Naive thymus-derived CD8-positive, alpha-beta T cell (primary cell): ENCODE measurements at regions not wholly inside any gene's neighbourhood (a gene's known extent, or its start where the extent isn't known, plus 50 kb on each side); places are given as distances from the start of the nearest gene placed in this dataset.
"Not testable (repeated sequence)": the region's sequence is repeated elsewhere in the genome, so short reads cannot be mapped to it uniquely, and the experiment has no call there.

Experiments
- ATAC-seq, 2 donors: fragments of 150-1000 bp; cut with Tn5 transposase in 1 of 2; sonication (Bioruptor Pico), chemical (Tn5 transposase) in 1 of 2; 1 replicate in 1 of 2; 2 replicates in 1 of 2; pipeline ENCODE4 v1.10.0; 2021; ENCODE audit warnings: mild to moderate bottlenecking in 2 of 2, moderate library complexity in 2 of 2
- POLR2A ChIA-PET: fragments of 350-600 bp; sonication (Branson Sonifier 250); formaldehyde crosslinking; loops from one replicate; lab custom pipeline; 2021; ENCODE audit warnings: antibody characterized with exemption; lab: Charles Lee
- DNase-seq, 10 donors: peaks; one replicate each; pipeline versions ENCODE4 v3.0.0 to v3.0.0-alpha.2; 2020 to 2022
- H3K27ac Mint-ChIP-seq, 10 donors: one replicate each; pipeline ENCODE4 v1.8.0; 2020 to 2022; ENCODE audit warnings: mild to moderate bottlenecking in 10 of 10, mixed read lengths in 10 of 10, moderate library complexity in 4 of 10, inconsistent platforms in 1 of 10
- H3K27me3 Mint-ChIP-seq, 5 donors: one replicate each; pipeline ENCODE4 v1.8.0; 2021 to 2022; ENCODE audit warnings: mixed read lengths in 5 of 5
- H3K36me3 Mint-ChIP-seq, 3 donors: one replicate each; pipeline ENCODE4 v1.8.0; 2020 to 2022; ENCODE audit warnings: mixed read lengths in 3 of 3, mild to moderate bottlenecking in 2 of 3, inconsistent platforms in 1 of 3
- H3K4me1 Mint-ChIP-seq, 4 donors: one replicate each; pipeline ENCODE4 v1.8.0; 2021 to 2022; ENCODE audit warnings: mixed read lengths in 4 of 4
- H3K4me3 Mint-ChIP-seq, 10 donors: one replicate each; pipeline ENCODE4 v1.8.0; 2020 to 2022; ENCODE audit warnings: mild to moderate bottlenecking in 10 of 10, mixed read lengths in 10 of 10, moderate library complexity in 6 of 10, inconsistent platforms in 1 of 10
- H3K9me3 Mint-ChIP-seq, 9 donors: one replicate each; pipeline ENCODE4 v1.8.0; 2020 to 2022; ENCODE audit warnings: mixed read lengths in 9 of 9, mild to moderate bottlenecking in 3 of 9, inconsistent platforms in 1 of 9, moderate library complexity in 1 of 9

DNA sequence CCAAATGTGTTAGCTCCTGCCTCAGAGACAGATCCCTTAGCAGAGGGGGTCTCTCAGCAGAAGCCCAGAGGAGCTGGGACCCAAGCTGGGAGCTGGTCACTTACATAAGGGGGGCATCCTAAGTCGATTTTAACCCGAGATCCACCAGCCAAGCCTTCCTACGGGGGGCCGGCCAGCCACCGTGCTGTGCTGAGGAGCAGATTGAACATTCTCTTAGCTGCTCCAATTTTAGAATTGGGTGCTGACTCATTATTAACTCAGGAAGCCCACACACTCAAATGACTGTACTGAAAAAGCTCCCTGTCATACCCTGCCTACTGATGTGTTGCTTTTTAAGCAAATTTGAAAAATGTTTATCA is 373.0 kb downstream of the BCL2L11 start:
- H3K4me1 Mint-ChIP-seq, ATAC-seq, DNase-seq, POLR2A ChIA-PET, H3K9me3 Mint-ChIP-seq, H3K36me3 Mint-ChIP-seq: not testable (repeated sequence)
- Mint-ChIP-seq H3K27ac (peak overlapping the region in 2 of 10 donors; percentile 23 to 60), H3K4me3 (peak overlapping the region in 3 of 10 donors; percentile 39 to 52 (median 39)), H3K27me3 (peaks cover 1 to 11% (median 5%) of the 10 kb centered on the region in 5 donors)

DNA sequence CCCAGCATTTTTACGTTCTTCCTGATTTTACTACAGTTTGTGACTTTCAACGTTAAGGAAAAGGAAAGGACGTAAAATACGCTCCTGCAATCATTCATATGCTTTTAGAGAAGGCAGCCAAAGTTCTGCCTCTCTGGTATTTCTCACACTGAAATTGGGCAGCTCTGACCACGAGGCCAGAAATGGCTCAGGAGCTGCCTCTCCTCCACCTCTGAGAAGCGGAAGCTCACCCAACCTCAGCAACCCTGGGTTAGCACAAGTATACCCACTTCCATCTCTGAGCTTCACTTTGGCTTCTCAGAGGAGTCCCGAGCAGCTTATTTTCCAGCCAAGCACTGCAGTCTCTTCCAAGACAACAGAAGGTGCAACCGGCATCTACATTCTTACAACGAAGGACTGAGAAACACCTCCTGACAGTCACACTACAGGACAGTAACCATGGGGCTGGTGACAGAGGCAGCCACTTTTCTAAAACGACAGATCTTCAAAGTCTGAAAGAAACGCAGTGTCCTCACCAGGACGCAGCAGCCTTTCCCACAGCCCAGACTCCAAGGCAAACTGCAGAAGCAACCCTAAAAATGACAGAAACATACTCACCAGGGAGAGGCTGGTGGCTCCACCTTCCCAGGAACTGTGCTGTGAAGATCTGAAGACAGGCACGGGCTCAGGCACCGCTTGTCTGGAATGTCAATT is 373.7 kb downstream of the BCL2L11 start:
- H3K4me1 Mint-ChIP-seq, H3K36me3 Mint-ChIP-seq, H3K9me3 Mint-ChIP-seq, POLR2A ChIA-PET, DNase-seq, H3K27ac Mint-ChIP-seq: not testable (repeated sequence)
- Mint-ChIP-seq H3K27me3 (peaks cover 1 to 11% (median 5%) of the 10 kb centered on the region in 5 donors), H3K4me3 (peak overlapping the region in 4 of 10 donors; percentile 5 to 60 (median 37))
- peak; percentile 58 to 72 for ATAC-seq

DNA sequence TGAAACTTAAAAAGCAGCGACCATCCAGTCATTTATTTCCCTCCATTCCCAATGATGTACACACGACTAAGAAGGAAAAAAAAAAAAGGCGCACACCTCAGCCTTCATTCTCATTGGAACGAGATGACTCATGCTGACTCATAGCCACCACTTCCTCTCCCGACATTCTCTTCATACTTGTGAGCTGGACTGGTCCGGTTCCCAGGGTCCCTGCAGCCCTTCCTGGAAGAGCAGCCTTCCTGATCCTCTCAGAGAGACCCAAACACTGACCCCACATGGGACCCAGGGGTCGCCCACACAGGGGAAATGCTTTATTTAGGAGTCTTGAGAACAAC is 374.2 kb downstream of the BCL2L11 start:
- H3K27ac Mint-ChIP-seq: not testable (repeated sequence)

DNA sequence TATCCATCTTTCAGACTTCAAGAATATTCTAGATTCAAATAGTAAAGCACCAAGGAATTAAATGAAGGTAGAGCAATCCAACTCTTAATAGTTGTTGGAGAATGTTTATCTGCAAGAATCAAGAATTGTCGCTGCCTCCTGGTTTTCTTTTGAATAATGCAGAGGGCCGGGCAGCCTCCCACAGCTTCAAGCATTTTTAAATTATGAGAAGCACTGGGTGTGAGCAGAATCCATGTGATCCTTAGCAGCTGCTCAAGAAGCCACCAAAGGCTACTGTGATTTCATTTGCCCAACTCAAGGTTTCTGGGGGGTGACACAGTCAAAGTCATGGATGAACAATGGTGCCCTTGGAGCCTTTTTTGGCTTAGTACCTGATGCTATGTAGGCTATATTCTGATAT is 374.9 kb downstream of the BCL2L11 start:
- H3K27me3 Mint-ChIP-seq: peaks cover 1 to 11% (median 5%) of the 10 kb centered on the region in 5 donors
- POLR2A ChIA-PET, ATAC-seq, H3K27ac Mint-ChIP-seq, H3K36me3 Mint-ChIP-seq, H3K4me3 Mint-ChIP-seq, H3K4me1 Mint-ChIP-seq, DNase-seq, H3K9me3 Mint-ChIP-seq: not testable (repeated sequence)

More for the DNA sequence above, 374.2 kb downstream of the BCL2L11 start:
- H3K9me3 Mint-ChIP-seq, DNase-seq, H3K36me3 Mint-ChIP-seq, H3K4me1 Mint-ChIP-seq, POLR2A ChIA-PET: not testable (repeated sequence)
- Mint-ChIP-seq H3K27me3 (peaks cover 1 to 11% (median 5%) of the 10 kb centered on the region in 5 donors), H3K4me3 (peak overlapping the region in 4 of 10 donors; percentile 5 to 60 (median 37))
- peak; percentile 37 to 38 for ATAC-seq

DNA sequence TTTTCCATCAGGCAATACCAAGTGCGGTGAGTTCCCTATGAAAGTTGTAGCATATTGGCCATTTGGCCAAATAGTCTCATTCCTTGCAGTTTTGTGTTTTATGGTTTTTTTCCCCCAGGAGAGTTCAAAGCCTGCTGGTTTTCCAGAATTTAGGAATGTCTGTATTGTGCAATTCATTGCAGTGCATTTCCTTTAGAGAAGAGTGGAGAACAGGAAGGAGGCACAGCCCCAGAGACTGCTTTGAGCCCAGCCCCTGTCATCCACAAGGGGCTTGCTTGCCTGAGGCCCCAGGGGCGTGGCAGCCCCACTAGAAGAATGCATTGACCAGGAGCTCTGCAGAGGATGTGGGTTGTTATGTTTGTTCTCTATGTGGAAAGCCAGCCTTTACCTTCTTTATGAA is 375.5 kb downstream of the BCL2L11 start:
- DNase-seq, POLR2A ChIA-PET, H3K36me3 Mint-ChIP-seq, H3K27ac Mint-ChIP-seq, H3K4me1 Mint-ChIP-seq, ATAC-seq, H3K9me3 Mint-ChIP-seq, H3K4me3 Mint-ChIP-seq: not testable (repeated sequence)
- peaks cover 1 to 11% (median 5%) of the 10 kb centered on the region in 5 donors for H3K27me3 Mint-ChIP-seq

DNA sequence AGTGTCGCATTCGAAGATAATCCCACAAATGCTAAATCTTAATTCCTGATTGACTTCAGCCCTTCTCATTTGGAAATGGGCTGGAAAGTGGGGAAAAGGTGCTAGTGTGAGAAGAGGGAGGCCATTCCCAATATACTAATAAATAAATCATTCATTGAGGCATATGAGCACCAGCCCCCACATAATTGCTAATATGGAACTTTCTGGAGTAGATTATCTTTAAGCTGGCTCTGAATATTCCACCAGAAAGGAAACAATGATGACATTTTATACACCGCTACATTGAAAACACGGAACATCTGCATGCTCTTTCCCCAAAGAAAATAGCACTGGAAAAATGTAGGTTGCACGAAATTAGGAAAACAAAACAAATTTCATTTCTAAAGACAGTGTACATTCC is 376.1 kb downstream of the BCL2L11 start:
- POLR2A ChIA-PET: not testable (repeated sequence)

DNA sequence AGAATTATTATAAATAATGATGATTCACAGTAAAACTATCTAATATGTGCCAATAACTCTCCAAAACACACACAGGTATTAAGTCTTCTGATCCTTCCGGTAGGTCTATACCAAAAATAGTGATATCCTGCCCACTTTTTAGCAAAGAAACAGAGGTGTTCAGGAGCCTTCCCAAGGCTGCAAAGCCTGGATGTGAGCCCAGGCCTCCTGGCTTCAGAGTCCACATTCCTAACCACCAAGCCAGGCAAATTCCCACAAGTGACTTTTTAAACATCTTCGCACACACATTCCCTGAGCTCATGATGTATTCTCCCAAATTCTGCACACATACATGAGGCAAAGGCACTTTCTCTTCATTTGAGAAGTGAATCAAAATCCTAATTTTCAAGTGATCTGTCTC is 376.6 kb downstream of the BCL2L11 start:
- not testable (repeated sequence) for H3K4me1 Mint-ChIP-seq, H3K4me3 Mint-ChIP-seq

More for the DNA sequence above, 376.1 kb downstream of the BCL2L11 start:
- peaks cover 0 to 11% (median 5%) of the 10 kb centered on the region in 5 donors for H3K27me3 Mint-ChIP-seq
- not testable (repeated sequence) for H3K27ac Mint-ChIP-seq, H3K4me3 Mint-ChIP-seq, H3K4me1 Mint-ChIP-seq, H3K36me3 Mint-ChIP-seq, ATAC-seq, H3K9me3 Mint-ChIP-seq, DNase-seq

DNA sequence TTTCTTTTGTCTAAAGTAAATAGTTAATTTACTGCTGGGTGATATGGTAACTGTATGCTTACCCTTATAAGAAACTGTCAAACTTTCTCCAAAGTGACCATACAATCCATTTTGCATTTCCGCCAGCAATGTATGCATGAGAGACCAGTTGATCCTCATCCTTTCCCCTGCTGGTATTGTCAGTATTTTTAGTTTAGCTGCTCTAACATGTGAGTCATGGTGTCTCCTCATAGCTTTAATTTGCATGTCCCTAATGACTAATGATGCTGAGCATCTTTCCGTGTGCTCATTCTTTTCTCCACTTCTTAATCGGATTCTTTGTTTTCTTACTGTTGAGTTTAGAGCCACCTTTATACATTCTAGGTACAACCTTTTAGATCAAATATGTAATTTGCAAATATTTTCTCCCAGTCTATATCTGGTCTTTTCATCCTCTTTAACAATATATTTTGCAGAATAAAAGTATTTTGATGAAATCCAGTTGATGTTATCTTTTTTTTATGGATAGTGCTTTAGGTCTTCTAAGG is 379.9 kb downstream of the BCL2L11 start:
- H3K36me3 Mint-ChIP-seq, H3K4me1 Mint-ChIP-seq, ATAC-seq, H3K4me3 Mint-ChIP-seq, POLR2A ChIA-PET, H3K27ac Mint-ChIP-seq, DNase-seq, H3K9me3 Mint-ChIP-seq: not testable (repeated sequence)
- peaks cover 0 to 11% (median 7%) of the 10 kb centered on the region in 5 donors for H3K27me3 Mint-ChIP-seq

More for the DNA sequence above, 376.6 kb downstream of the BCL2L11 start:
- H3K36me3 Mint-ChIP-seq, ATAC-seq, POLR2A ChIA-PET, H3K27ac Mint-ChIP-seq, DNase-seq, H3K9me3 Mint-ChIP-seq: not testable (repeated sequence)
- H3K27me3 Mint-ChIP-seq: peaks cover 0 to 11% (median 5%) of the 10 kb centered on the region in 5 donors

DNA sequence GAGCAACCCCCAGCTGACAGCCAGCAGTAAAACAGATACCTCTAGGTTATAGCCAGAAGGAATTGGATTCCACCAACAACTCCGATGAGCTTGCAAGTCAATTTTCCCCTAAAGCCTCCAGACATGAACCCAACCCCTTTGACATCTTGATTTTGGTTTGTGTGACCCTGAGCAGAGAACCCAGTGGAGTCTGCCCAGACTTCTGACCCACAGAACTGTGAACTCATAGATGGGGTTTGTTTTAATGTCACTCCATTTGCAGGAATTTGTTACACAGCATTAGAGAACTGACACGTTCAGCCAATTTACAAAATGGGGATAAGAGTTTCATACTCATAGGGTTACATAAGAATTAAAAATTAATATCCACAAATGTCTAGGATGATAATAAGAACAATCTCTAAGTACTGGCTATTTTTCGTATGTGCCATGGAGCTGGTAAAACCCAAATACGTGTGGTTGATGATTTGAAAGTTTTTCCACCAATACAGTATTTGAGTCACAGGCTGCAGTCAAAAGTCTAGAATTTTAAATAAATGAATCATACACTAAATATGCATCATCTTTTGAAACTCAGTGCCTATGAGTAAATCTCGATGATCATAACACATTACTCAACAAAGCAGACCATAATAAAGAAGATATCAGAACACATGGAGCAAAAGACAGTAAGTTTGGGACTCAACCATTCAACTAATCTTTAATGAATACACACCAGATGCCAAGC is 380.0 kb downstream of the ANAPC1 start:
- H3K36me3 Mint-ChIP-seq, ATAC-seq, H3K9me3 Mint-ChIP-seq, H3K27me3 Mint-ChIP-seq, DNase-seq, H3K4me1 Mint-ChIP-seq, POLR2A ChIA-PET, H3K27ac Mint-ChIP-seq, H3K4me3 Mint-ChIP-seq: not testable (repeated sequence)

DNA sequence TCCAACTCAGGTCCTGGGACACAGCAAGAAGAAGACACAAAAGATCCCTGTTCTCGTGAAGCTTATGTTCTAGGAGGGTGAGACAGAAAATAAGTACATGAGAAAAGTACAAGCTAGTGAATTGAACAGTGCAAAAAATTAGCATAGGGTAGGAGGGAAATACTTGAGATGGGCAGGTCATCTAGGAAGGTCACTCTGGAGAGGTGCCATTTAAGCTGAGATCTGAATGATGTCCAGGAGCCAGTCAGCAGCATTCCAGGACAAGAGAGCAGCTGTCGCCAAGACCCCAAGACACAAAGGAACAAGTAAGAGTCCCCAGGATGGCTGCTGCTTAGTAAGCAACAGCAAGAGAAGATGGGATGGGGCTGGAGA is 379.4 kb downstream of the ANAPC1 start:
- POLR2A ChIA-PET, H3K9me3 Mint-ChIP-seq, H3K27ac Mint-ChIP-seq, ATAC-seq, H3K4me3 Mint-ChIP-seq, H3K36me3 Mint-ChIP-seq, H3K4me1 Mint-ChIP-seq, DNase-seq, H3K27me3 Mint-ChIP-seq: not testable (repeated sequence)

DNA sequence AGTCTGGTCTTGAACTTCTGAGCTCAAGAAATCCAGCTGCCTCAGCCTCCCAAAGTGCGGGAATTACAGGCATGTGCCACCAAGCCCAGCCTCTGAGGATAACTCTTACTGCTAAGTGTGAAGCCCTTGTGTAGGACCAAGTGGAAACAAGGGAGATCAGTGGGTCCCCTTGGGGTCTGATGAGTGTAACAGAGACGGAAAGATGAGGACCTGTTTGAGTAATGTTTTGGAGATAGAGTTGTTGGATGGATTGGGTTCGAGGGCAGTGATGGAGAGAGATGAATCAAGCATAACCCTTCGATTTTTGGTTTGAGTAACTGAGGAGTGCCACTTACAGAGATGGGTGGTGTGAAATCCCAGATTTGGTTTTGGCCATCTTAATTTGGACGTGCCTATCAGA is 378.7 kb downstream of the ANAPC1 start:
- POLR2A ChIA-PET, H3K9me3 Mint-ChIP-seq, H3K4me1 Mint-ChIP-seq, DNase-seq, H3K4me3 Mint-ChIP-seq, H3K36me3 Mint-ChIP-seq, ATAC-seq, H3K27ac Mint-ChIP-seq, H3K27me3 Mint-ChIP-seq: not testable (repeated sequence)

DNA sequence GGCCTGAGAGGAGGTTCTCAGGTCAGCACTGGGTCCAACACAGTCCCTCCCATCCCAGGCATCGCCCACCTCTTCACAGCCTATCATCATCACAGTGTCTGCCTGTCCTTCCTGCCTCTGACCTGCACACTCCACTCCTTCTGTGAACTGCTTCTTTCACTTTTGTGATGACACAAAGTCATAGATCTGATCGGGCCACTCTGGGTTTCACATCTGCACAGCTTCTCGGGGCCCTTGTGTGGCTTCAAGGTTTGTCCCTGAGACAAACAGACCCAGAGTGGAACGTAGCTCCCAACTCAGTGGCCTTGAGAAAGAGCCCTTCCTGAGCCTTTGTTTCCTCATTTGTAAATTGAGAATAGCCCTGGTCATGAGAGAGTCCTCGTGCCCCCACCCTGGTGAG is 377.1 kb downstream of the ANAPC1 start:
- ATAC-seq, H3K27me3 Mint-ChIP-seq, H3K4me1 Mint-ChIP-seq, H3K9me3 Mint-ChIP-seq, POLR2A ChIA-PET, H3K36me3 Mint-ChIP-seq, H3K4me3 Mint-ChIP-seq, DNase-seq: not testable (repeated sequence)
- H3K27ac Mint-ChIP-seq: peak overlapping the region in 2 of 10 donors; percentile 18 to 62

DNA sequence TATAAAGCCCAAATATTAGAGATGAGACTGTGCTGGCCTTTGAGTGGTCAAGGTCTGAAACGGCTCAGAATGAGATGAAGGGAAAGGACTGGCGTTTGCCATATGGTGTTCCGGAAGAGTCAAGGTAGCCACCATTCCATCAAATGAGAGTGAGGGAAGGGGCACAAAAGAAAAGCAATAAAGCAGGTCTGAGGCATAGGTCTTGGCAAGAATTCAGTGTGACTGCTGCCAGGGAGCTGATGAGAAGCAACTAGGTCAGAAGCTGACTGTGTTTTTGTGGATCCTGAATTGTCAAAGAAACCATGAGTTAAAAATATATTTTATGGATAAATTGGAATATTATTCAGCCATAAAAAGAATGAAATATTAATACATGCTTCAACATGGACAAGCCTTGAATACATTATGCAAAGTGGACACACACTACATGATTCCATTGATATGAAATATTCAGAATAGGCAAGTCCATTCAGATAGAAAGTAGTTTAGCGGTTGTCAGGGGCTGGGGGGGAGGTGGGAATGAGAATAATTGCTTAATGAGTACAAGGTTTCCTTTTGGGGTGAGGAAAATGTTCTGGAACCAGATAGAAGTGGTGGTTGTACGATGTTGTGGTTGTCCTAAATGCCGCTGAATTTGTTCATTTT is 374.6 kb downstream of the ANAPC1 start:
- ATAC-seq, H3K9me3 Mint-ChIP-seq, POLR2A ChIA-PET: not testable (repeated sequence)

More for the DNA sequence above, 374.6 kb downstream of the ANAPC1 start:
- not testable (repeated sequence) for H3K4me1 Mint-ChIP-seq, DNase-seq, H3K27ac Mint-ChIP-seq, H3K27me3 Mint-ChIP-seq, H3K4me3 Mint-ChIP-seq, H3K36me3 Mint-ChIP-seq
